GM13976 (cell line): ENCODE measurements at regions not wholly inside any gene's neighbourhood (a gene's known extent, or its start where the extent isn't known, plus 50 kb on each side); places are given as distances from the start of the nearest gene placed in this dataset.

Experiments
- DNase-seq: peaks from one replicate; pipeline ENCODE4 v3.0.0; 2012; ENCODE audit warnings: low spot score
- in situ Hi-C: fragments of 300-500 bp; cut with MboI; formaldehyde crosslinking; loops from one replicate; pipeline ENCODE4 v1.12.0; 2022; ENCODE audit warnings: low sequenced_read_pairs, mixed read lengths, inconsistent platforms; ENCODE audit not compliant: unreplicated experiment
- TF ChIP-seq, protein P1 (sequence below): IDR thresholded peaks from 2 replicates; pipeline ENCODE4 v1.5.1; 2012; ENCODE audit warnings: borderline replicate concordance, mild to moderate bottlenecking; ENCODE audit not compliant: insufficient read depth; ENCODE audit errors: extremely low read depth, missing control alignments, control extremely low read depth

DNA sequence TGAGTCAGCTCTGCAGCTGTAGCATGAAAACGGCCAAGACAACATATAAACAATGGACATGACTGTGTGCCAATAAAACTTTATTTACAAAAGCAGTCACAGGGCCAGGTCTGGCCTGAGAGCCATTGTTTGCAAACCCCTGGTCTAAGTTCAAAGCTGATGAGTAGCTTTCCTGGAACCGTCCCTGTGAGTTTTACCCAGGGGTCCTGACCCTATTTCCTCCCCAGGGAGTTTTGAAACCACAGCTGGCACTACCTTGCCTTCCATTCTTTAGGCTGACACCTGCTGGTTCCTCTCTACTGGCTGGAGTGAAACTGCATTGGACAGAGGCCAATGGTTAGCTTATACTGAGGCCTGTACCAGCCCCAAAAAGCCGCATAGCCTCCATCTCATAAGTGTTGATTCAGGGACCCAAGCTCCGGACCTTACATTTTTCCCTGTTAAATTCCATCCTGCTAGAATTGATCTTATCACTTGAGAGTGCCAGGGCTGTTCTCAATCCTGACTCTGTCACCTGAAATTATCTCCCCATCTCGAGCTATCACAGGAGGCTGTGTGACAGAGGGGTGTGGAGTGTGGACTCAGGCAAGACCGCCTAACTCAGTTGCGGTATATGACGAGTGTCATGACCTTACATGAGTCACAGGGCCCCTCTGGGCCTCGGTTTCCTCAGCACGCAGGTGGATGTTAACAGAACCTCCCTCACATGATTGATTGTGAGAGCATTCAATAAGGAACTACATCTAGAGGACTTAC, 343.6 kb downstream of the NPHP4 start:
- TF ChIP-seq, protein P1, sequence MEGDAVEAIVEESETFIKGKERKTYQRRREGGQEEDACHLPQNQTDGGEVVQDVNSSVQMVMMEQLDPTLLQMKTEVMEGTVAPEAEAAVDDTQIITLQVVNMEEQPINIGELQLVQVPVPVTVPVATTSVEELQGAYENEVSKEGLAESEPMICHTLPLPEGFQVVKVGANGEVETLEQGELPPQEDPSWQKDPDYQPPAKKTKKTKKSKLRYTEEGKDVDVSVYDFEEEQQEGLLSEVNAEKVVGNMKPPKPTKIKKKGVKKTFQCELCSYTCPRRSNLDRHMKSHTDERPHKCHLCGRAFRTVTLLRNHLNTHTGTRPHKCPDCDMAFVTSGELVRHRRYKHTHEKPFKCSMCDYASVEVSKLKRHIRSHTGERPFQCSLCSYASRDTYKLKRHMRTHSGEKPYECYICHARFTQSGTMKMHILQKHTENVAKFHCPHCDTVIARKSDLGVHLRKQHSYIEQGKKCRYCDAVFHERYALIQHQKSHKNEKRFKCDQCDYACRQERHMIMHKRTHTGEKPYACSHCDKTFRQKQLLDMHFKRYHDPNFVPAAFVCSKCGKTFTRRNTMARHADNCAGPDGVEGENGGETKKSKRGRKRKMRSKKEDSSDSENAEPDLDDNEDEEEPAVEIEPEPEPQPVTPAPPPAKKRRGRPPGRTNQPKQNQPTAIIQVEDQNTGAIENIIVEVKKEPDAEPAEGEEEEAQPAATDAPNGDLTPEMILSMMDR = no peak
- in situ Hi-C loops = no loop called here
- peak; percentile 2 for DNase-seq

DNA sequence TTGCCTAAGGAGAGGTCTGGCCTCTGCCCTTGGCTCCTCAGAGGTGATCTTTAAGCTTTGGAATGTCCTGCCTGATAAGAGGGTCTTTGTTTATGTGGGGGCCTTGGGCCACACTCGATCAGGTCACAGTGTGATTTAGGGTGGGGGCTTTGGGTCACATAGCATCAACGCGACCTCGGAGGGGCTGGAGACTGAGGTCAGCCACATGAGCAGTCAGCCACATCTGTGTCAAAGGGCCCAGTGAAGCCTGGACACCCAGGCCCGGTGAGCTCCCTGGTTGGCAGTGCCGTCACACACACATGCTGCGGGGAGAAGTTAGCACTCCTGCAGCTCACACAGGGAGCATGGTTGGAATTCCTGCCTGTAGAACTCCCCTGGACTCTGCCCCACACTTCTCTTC, 345.0 kb downstream of the NPHP4 start:
- in situ Hi-C loops = no loop called here
- no peak for DNase-seq
- TF ChIP-seq, protein P1 = no peak

DNA sequence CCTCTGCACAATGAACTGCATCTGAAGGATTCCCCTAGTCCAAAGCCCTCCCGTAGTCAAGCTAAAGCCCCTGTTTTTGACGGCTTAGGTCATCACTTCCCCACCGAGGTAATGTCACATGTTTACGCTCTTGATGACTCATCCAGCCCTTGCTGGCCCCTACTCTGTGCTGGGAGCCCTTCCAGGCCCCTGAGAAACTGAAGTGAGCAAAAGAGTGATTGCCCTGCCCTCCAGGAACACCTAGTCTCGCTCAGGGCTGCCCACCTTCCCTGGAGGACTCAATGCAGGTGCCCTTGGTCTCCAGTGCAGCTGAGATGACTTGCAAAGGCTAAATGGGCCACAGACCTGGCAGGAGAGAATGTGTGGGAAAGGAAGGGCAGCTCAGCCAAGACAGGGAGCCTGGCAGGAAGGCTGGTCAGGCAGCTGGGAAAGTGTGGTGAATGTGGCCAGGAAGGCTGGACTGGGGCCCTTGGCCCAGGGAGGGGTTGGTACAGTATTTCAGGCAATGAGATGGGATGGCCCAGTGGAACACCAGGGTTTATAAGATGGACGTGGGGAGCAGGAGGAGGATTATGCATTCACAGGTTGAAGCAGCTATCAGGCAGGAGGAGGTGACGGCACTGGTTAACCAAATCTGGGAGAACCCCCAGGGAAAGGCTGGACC, 345.6 kb downstream of the NPHP4 start:
- TF ChIP-seq, protein P1 = no peak
- DNase-seq = no peak
- in situ Hi-C loops = no loop called here

DNA sequence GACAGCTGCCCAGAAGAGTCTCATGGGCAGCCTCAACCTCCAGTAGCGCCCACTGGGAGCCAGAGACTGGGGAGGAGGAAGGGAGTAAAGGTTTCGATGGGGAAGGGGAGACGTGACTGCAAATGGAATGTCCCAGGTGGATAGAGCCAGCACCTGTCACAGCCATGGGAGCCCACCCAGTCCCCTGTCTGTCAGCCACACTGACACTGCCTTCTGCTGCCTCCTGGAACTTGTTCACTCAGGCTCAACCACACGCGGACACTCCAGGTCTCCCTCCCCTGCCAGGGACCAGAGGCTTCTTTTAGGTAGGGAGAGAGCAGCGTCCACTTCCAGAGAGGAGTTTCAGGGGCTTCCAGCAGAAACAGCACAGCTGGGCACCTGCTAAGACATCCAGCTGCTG, 346.3 kb downstream of the NPHP4 start:
- in situ Hi-C loops = no loop called here
- TF ChIP-seq, protein P1 = no peak
- no peak for DNase-seq

DNA sequence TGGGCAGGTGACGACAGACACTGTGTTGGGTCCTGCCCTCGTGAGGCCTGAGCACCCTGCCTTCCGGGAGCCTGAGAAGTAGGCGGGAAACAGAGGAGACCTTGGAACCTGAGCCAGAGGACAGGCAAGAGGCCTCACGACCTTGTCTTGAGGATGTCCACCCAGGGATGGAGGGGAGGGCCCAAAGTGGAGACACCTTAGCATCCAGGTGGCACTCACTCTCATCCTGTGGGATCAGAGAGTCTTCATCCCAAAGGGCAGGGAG, 347.2 kb downstream of the NPHP4 start:
- in situ Hi-C loops = no loop called here
- peak; percentile 4 for DNase-seq
- TF ChIP-seq, protein P1 = no peak

DNA sequence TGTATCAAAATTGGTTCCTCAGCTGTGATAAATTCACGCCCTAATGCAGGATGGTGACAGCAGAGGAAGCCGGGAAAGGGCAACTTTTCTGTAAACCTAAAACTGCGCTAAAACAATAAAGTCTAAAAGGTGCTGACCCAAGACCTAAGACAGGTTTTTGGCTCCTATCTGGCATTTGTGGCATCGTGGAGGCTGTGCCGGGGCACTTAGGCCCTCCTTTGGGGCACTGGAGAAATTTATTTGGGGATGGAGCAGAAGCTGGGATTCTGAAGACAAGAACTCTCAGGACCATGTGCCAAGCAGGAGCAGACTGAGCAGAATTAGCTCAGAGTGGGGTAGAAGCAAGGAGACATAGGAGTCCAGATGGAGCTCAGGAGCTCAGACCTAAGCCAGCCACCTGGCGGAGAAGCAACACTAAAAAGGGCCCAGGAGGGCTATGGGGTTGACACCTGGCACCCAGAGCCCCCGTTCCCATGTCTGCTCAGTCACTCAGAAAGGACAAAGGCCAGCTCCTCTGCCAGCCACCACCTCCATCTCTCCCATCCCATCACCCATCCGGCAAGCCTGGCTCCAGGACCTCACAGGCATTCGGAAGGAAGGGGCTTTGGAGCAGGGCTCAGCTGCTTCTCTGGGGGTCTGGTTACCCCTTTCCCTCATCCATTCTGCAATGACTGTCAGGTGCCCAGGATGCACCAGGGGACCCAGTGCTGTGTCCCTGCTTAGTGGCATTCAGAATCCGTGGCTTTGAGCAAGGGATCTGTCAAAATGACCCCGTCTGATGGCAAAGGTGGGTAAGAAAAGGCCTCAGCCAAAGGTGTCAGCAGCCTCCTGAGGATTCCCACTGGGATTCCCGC, 347.7 kb downstream of the NPHP4 start:
- peak; percentile 4 for DNase-seq
- in situ Hi-C loops = no loop called here
- TF ChIP-seq, protein P1 = no peak
